ENCODE measurements at regions not wholly inside any gene's neighbourhood (a gene's known extent, or its start where the extent isn't known, plus 50 kb on each side); places are given as distances from the start of the nearest gene placed in this dataset.

- TF ChIP-seq POLR2AphosphoS5 (IDR thresholded peaks at IDR 0.05; ENCODE audit: borderline replicate concordance, low read depth, low read length) (no peak), EZH2 (IDR thresholded peaks at IDR 0.05) (no peak), FOXP2 (optimal IDR thresholded peaks at IDR 0.05; ENCODE audit: control extremely low read depth, extremely low read length, insufficient read depth) (no peak)
Observed at GRCh38 chr3:146914409-146914808, 309.3 kb upstream of the PLSCR5 start.
